GM19023 (cell line): ENCODE measurements at regions not wholly inside any gene's neighbourhood (a gene's known extent, or its start where the extent isn't known, plus 50 kb on each side); places are given as distances from the start of the nearest gene placed in this dataset.
"Not testable (repeated sequence)": the region's sequence is repeated elsewhere in the genome, so short reads cannot be mapped to it uniquely, and the experiment has no call there.

Experiments used
- ATAC-seq: cut with Tn5 transposase; IDR thresholded peaks from one replicate; pipeline ENCODE4 v1.9.1; 2021; ENCODE audit warnings: mild to moderate bottlenecking, moderate library complexity; ENCODE audit not compliant: unreplicated experiment

- no peak for ATAC-seq
Observed at GRCh38 chr2:166831930-166832329, 56.4 kb upstream of the XIRP2 start.

DNA sequence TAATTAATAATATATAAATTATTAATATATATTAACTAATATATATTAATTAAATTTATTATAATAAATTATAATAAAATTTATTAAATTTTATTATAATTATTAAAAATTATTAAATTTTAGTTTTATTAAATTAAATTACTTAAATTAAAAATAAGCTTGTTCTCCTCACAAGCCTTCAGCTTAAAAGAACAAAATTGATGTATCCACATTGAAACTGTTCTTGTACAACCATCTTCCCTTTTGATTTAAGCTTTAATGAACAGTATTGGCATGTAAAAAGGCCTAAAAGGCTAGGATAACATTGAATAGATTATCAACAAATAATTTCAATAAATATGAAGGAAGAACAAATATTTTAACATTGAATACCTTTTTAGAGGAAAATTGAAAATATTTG lies 62.4 kb upstream of the XIRP2 start:
- no peak for ATAC-seq

GRCh38 chr2:166814335-166814734 lies 73.9 kb upstream of the XIRP2 start:
- ATAC-seq, result no peak

- ATAC-seq, result no peak
Observed at GRCh38 chr2:166812166-166812891, 76.0 kb upstream of the XIRP2 start.

- no peak for ATAC-seq
Observed at GRCh38 chr2:166805753-166806152, 82.5 kb upstream of the XIRP2 start.

DNA sequence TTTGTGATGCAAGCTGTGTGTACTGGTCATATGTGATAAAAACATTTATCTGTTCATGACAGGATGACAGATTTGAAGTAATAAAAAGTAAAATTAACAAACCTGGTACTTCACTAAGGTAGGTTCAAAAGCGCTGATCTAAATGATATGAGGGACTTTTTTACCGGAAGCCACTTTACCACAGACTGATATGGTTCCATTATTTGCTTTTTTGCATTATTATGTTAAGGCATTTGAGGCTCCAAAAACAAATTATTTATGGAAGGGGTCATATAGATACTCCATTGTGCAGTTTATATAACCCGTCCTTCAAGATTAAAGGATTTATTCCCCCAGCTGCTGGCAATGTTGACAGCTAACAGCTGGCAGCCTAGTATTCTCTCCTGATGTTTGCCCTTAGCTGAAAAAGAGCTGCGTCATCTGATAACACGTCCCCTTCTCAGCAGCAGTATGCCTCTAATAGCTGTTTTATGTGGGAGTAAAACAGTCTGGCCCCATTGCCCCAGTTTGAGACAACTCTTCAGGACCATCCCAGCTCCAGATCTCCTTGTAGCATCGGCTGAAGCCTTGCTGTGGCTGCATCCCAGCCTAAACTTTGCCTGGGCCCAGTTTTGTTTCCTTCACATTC lies 84.8 kb upstream of the XIRP2 start:
- no peak for ATAC-seq

GRCh38 chr2:166802475-166802874 lies 85.8 kb upstream of the XIRP2 start:
- ATAC-seq, result no peak

GRCh38 chr2:166792808-166793207 lies 95.5 kb upstream of the XIRP2 start:
- ATAC-seq, result no peak

DNA sequence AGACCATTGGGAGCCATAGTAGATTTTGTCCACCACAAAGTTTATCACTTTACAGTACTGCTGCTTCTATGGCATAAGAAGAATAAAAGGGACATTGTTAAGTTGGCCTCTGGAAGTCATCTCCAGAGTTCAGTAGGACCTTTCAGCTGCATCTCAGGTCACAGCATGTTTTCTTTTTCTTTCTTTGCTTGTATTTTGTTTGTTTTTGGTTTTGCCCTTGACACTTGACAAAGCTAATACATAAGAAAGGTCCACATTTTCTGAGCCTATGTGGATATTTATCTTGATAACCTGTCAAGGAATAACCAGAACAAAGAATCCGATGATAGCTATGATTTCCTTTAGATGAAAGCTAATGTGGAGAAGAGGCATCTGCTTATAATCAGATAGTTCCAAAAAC lies 101.6 kb upstream of the XIRP2 start:
- no peak for ATAC-seq

- ATAC-seq, result no peak
Observed at GRCh38 chr2:166784296-166784946, 103.9 kb upstream of the XIRP2 start.

DNA sequence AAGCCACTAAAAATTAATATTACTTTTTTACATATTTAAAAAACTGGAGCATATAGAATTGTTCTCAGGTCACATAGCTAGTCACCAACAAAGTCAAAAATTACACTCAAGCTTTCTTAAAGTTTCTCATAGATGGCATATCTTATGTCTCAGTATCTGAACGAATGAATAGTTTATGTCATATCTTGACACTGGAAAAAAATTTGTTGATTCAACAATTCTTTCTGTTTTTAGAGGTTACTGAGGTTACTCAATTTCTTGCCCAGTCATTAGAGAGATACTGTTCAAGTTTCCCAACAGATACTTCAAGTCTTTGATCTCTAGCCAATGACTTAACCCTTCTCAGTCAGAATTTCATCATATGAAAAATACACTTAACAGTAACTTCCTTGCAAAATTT lies 113.1 kb upstream of the XIRP2 start:
- no peak for ATAC-seq

GRCh38 chr2:166773308-166773949 lies 114.9 kb upstream of the XIRP2 start:
- ATAC-seq, result no peak

- ATAC-seq, result no peak
Observed at GRCh38 chr2:166768393-166769123, 119.7 kb upstream of the XIRP2 start.

DNA sequence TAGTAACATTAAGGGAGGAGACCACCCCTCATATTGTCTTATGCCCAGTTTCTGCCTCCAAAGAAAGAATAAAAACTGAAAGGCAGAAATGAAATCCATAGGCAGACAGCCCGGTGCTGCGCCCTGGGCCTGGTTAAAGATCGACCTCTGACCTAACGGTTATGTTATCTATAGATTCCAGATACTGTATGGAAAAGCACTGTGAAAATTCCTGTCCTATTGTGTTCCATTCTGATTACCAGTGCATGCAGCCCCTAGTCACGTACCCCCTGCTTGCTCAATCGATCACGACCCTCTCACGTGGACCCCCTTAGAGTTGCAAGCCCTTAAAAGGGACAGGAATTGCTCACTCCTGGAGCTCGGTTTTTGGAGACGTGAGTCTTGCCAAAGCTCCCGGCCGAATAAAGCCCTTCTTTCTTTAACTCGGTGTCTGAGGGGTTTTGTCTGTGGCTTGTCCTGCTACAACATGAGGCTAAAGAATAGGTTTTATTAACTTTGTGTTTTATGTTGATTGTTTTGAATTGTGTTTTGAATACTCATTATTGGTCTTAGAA lies 121.4 kb upstream of the XIRP2 start:
- ATAC-seq, result not testable (repeated sequence)

DNA sequence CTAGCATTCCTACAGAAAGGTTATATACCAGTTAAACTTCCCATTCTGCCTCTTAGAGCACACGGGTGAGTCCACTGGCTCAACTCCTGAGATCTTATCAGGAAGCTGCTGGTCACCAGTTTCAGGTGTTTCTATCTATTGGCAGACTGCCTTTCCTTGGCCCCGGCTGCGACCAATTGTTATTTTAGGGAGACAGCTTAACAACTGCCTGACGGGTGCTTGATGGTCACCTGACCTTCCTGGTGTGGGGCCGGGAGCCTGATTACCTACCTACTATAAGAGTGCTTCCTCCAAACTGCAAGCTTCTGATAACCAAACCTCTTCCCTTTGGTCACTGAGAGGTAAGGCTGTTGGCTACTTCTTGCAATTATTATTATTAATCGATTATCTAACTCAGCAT lies 122.1 kb upstream of the XIRP2 start:
- ATAC-seq, result no peak

- ATAC-seq, result no peak
Observed at GRCh38 chr2:166765141-166765540, 123.1 kb upstream of the XIRP2 start.

- ATAC-seq, result no peak
Observed at GRCh38 chr2:166764702-166765101, 123.6 kb upstream of the XIRP2 start.

DNA sequence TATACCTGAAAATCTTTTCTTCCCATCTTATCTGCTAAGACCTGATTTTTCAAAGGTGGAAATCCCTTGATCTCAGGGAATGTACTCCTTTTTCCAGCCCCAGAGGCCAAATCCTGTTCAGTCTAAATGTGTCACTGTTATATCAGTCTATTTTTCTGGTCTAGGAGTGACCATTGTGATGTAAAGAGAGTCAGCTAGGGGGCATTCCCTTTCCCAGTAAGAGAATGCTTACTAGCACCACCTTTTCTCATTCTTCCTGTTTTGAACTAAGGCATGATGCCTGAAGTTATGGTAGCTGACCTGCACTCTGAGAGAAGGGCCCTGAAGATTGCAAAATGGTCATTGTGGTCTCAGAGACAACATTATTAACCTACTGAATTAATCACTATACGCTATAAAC lies 124.1 kb upstream of the XIRP2 start:
- no peak for ATAC-seq

- no peak for ATAC-seq
Observed at GRCh38 chr2:166762746-166763145, 125.5 kb upstream of the XIRP2 start.

DNA sequence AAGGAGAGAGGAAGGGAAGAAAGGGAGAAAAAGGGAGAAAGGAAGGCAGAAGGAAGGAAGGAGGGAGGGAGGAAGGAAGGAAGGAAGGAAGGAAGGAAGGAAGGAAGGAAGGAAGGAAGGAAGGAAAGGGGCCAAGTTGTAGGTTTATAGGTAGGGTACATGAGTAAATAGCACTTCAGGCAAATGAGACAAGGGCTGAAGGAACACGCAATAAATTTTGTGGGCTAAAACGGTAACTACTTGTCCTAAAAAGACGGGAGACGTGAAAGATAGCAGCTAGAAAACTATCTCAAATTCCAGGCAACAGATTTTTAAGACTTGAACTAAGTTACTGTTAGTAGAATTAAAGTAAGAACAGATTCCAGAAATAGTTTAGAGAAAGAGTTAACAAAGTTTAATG lies 129.3 kb upstream of the XIRP2 start:
- ATAC-seq, result no peak

- no peak for ATAC-seq
Observed at GRCh38 chr2:166750624-166751023, 137.7 kb upstream of the XIRP2 start.
